Bronchial epithelial cell (primary cell): ENCODE measurements at regions not wholly inside any gene's neighbourhood (a gene's known extent, or its start where the extent isn't known, plus 50 kb on each side); places are given as distances from the start of the nearest gene placed in this dataset.
"Not testable (repeated sequence)": the region's sequence is repeated elsewhere in the genome, so short reads cannot be mapped to it uniquely, and the experiment has no call there.

ENCODE experiments used
- DNase-seq: peaks from one replicate; pipeline ENCODE4 v3.0.0-alpha.2; 2010; ENCODE audit warnings: low read depth
- FAIRE-seq: peaks from 2 replicates; lab custom pipeline; 2011; peaks lifted over from hg19 to GRCh38; lab: Jason Lieb, UNC
- H3K27me3 ChIP-seq: 2 replicates; pipeline ENCODE4 v1.5.1; 2011; ENCODE audit warnings: low read length; ENCODE audit not compliant: control insufficient read depth, insufficient read depth
- H3K36me3 ChIP-seq: 2 replicates; pipeline ENCODE4 v1.5.1; 2011; ENCODE audit warnings: low read length; ENCODE audit not compliant: control insufficient read depth, insufficient read depth
- H3K4me3 ChIP-seq: 2 replicates; pipeline ENCODE4 v1.5.1; 2011; ENCODE audit warnings: mild to moderate bottlenecking, low read depth, low read length, control low read depth
- TF ChIP-seq, protein P1 (sequence below): IDR thresholded peaks from 2 replicates; pipeline ENCODE4 v1.5.1; 2011; ENCODE audit warnings: mild to moderate bottlenecking, moderate library complexity, low read length, control low read depth, inconsistent platforms; ENCODE audit not compliant: insufficient read depth, severe bottlenecking

- Histone ChIP-seq H3K36me3 (no peaks in the 10 kb centered on the region), H3K27me3 (no peaks in the 10 kb centered on the region), H3K4me3 (no peak overlapping the region)
- DNase-seq, result no peak
- no peak for FAIRE-seq
- TF ChIP-seq, protein P1, sequence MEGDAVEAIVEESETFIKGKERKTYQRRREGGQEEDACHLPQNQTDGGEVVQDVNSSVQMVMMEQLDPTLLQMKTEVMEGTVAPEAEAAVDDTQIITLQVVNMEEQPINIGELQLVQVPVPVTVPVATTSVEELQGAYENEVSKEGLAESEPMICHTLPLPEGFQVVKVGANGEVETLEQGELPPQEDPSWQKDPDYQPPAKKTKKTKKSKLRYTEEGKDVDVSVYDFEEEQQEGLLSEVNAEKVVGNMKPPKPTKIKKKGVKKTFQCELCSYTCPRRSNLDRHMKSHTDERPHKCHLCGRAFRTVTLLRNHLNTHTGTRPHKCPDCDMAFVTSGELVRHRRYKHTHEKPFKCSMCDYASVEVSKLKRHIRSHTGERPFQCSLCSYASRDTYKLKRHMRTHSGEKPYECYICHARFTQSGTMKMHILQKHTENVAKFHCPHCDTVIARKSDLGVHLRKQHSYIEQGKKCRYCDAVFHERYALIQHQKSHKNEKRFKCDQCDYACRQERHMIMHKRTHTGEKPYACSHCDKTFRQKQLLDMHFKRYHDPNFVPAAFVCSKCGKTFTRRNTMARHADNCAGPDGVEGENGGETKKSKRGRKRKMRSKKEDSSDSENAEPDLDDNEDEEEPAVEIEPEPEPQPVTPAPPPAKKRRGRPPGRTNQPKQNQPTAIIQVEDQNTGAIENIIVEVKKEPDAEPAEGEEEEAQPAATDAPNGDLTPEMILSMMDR, result no peak
Measured at GRCh38 chr5:44539602-44539919, 150.3 kb upstream of the FGF10 start.

- DNase-seq (no peak), FAIRE-seq (no peak)
- Histone ChIP-seq H3K4me3 (no peak overlapping the region), H3K27me3 (no peaks in the 10 kb centered on the region), H3K36me3 (no peaks in the 10 kb centered on the region)
- TF ChIP-seq, protein P1, result no peak
Measured at GRCh38 chr5:44538797-44539601, 149.8 kb upstream of the FGF10 start.

DNA sequence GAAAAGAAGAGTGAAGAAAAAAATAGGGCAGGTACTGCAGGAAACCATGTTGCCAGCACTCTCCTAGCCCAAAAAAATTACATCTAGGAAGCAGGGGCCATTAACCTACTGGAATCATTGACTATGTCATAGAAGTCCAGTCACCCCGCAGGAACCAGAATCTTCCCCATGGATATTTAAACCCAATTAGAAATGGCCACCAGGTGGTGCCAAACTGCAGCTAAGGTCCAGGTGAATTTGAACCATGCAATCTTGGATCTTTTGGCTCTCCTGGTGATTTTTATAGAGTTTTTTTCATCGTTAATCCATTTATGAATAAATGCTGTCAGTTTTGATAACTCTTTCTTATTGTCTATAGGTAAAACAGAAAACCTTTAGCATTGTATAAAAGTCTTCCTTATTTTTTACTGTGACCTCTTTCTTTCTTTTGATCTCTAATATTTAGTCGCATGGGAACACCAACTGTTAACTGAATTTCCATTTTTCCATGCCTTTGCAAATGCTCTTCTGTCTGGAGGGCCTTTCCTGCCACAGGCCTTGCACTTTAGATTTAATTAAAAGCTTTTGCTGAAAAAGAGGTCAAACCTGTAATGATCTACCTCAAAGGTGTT is 147.5 kb upstream of the FGF10 start:
- peak; percentile 28 for DNase-seq
- Histone ChIP-seq H3K36me3 (no peaks in the 10 kb centered on the region), H3K27me3 (no peaks in the 10 kb centered on the region), H3K4me3 (no peak overlapping the region)
- TF ChIP-seq, protein P1, result peak; percentile 43
- no peak for FAIRE-seq

DNA sequence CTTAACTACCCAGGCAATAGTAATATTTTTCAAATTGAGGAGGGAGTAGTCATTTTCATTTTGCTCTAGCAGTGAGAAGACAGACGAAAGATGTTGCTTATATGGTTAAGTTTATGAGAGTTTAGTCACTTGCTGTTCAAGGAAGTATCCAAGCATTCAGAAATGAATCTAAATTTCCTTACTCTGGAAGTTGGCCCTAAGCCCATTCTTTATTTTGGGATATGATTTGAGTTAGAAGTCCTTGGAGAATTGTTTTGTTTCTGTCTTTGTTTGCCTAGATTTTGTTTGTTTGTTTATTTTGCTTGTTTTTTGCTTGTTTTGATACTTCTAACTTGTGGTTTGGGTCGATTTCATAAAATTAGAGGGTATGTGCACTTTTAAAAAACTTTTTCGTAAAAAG is 146.4 kb upstream of the FGF10 start:
- TF ChIP-seq, protein P1, result no peak
- H3K4me3 ChIP-seq, result no peak overlapping the region
- DNase-seq, result no peak
- no peaks in the 10 kb centered on the region for H3K36me3 ChIP-seq
- no peaks in the 10 kb centered on the region for H3K27me3 ChIP-seq
- no peak for FAIRE-seq

DNA sequence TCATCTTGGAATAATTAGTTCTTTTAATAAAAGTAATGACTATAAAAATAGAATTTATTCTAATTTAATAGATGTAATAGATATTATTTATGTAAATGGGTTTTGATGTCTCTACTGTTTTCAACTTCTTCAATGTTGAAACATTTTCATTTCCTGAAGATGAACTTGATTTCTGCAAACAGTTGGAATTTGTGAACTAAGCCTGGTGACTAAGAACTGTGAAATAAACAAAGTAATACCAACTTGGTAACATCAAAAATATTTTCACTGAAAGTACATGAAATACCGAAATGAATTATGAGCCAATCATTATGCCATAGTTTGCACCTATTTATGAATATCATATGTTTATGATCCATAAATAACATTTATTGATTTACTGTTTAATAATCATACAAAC is 143.8 kb upstream of the FGF10 start:
- DNase-seq, result no peak
- H3K36me3 ChIP-seq, result no peaks in the 10 kb centered on the region
- H3K27me3 ChIP-seq, result no peaks in the 10 kb centered on the region
- TF ChIP-seq, protein P1, result no peak
- no peak for FAIRE-seq
- no peak overlapping the region for H3K4me3 ChIP-seq

GRCh38 chr5:44531756-44532155 is 142.5 kb upstream of the FGF10 start:
- not testable (repeated sequence) for H3K36me3 ChIP-seq, H3K27me3 ChIP-seq, FAIRE-seq, DNase-seq, H3K4me3 ChIP-seq

- not testable (repeated sequence) for H3K36me3 ChIP-seq, FAIRE-seq, H3K27me3 ChIP-seq, H3K4me3 ChIP-seq, DNase-seq
Measured at GRCh38 chr5:44530783-44531182, 141.6 kb upstream of the FGF10 start.
